ENCODE measurements at regions not wholly inside any gene's neighbourhood (a gene's known extent, or its start where the extent isn't known, plus 50 kb on each side); places are given as distances from the start of the nearest gene placed in this dataset.

GRCh38 chr3:164326714-164327113, 751.6 kb downstream of the SI start:
- TF ChIP-seq CTCF (IDR thresholded peaks at IDR 0.05; ENCODE audit: poor library complexity), result no peak
- no peak for TF ChIP-seq EZH2phosphoT487 (IDR thresholded peaks at IDR 0.05; ENCODE audit: low read depth, severe bottlenecking, unreplicated experiment)

Measured in hepatocyte (in vitro differentiated cells).